GM21737 (cell line): ENCODE measurements at regions not wholly inside any gene's neighbourhood (a gene's known extent, or its start where the extent isn't known, plus 50 kb on each side); places are given as distances from the start of the nearest gene placed in this dataset.

ENCODE experiments used
- ATAC-seq: cut with Tn5 transposase; IDR thresholded peaks from one replicate; pipeline ENCODE4 v1.9.1; 2021; ENCODE audit warnings: mild to moderate bottlenecking, moderate library complexity; ENCODE audit not compliant: unreplicated experiment

GRCh38 chr13:72458701-72459100 is 268.7 kb downstream of the MZT1 start:
- no peak for ATAC-seq

- no peak for ATAC-seq
Measured at GRCh38 chr13:72457151-72457550, 270.3 kb downstream of the MZT1 start.

GRCh38 chr13:72456486-72456885 is 270.9 kb downstream of the MZT1 start:
- ATAC-seq: no peak

GRCh38 chr13:72453161-72453560 is 274.3 kb downstream of the MZT1 start:
- no peak for ATAC-seq

- ATAC-seq: no peak
Measured at GRCh38 chr13:72448082-72448481, 279.3 kb downstream of the MZT1 start.

- no peak for ATAC-seq
Measured at GRCh38 chr13:72444999-72445398, 282.4 kb downstream of the MZT1 start.

- ATAC-seq: no peak
Measured at GRCh38 chr13:72437458-72437857, 290.0 kb downstream of the MZT1 start.

- no peak for ATAC-seq
Measured at GRCh38 chr13:72435251-72435650, 292.2 kb downstream of the MZT1 start.

- no peak for ATAC-seq
Measured at GRCh38 chr13:72431981-72432682, 295.3 kb downstream of the MZT1 start.

GRCh38 chr13:72430923-72431322 is 296.5 kb downstream of the MZT1 start:
- no peak for ATAC-seq

GRCh38 chr13:72427757-72428528 is 299.5 kb downstream of the MZT1 start:
- ATAC-seq: no peak

- ATAC-seq: no peak
Measured at GRCh38 chr13:72424059-72424458, 303.4 kb downstream of the MZT1 start.

GRCh38 chr13:72415817-72416216 is 311.6 kb downstream of the MZT1 start:
- no peak for ATAC-seq

- no peak for ATAC-seq
Measured at GRCh38 chr13:72412481-72412880, 314.9 kb downstream of the MZT1 start.

GRCh38 chr13:72405441-72405840 is 322.0 kb downstream of the MZT1 start:
- ATAC-seq: no peak

GRCh38 chr13:72403396-72404010 is 323.9 kb downstream of the MZT1 start:
- ATAC-seq: no peak

- ATAC-seq: no peak
Measured at GRCh38 chr13:72400856-72401255, 326.6 kb downstream of the MZT1 start.

GRCh38 chr13:72399351-72399750 is 328.1 kb downstream of the MZT1 start:
- ATAC-seq: no peak

- no peak for ATAC-seq
Measured at GRCh38 chr13:72397265-72397664, 330.2 kb downstream of the MZT1 start.

- ATAC-seq: no peak
Measured at GRCh38 chr13:72390909-72391308, 336.5 kb downstream of the MZT1 start.

- ATAC-seq: no peak
Measured at GRCh38 chr13:72386138-72386684, 341.2 kb downstream of the MZT1 start.

- ATAC-seq: no peak
Measured at GRCh38 chr13:72384879-72385278, 342.6 kb downstream of the MZT1 start.
